Spinal cord (tissue), 9 donors: ENCODE measurements at regions not wholly inside any gene's neighbourhood (a gene's known extent, or its start where the extent isn't known, plus 50 kb on each side); places are given as distances from the start of the nearest gene placed in this dataset.

Experiments used
- DNase-seq, 6 donors: peaks; one replicate each; pipeline versions ENCODE4 v3.0.0 to v3.0.0-alpha.2; 2013 to 2015; ENCODE audit warnings: low spot score in 6 of 6, low read depth in 4 of 6
- H3K27ac ChIP-seq: one replicate; pipeline ENCODE4 v1.5.1; 2013; ENCODE audit warnings: low read depth, low read length, control low read depth
- H3K27me3 ChIP-seq: one replicate; pipeline ENCODE4 v1.6.1; 2013; ENCODE audit warnings: low read length; ENCODE audit not compliant: control insufficient read depth, insufficient read depth
- H3K36me3 ChIP-seq: one replicate; pipeline ENCODE4 v1.6.1; 2013; ENCODE audit warnings: low read length; ENCODE audit not compliant: control insufficient read depth, insufficient read depth
- H3K4me1 ChIP-seq: one replicate; pipeline ENCODE4 v1.6.1; 2013; ENCODE audit warnings: low read length; ENCODE audit not compliant: control insufficient read depth, insufficient read depth
- H3K4me3 ChIP-seq: one replicate; pipeline ENCODE4 v1.5.1; 2013; ENCODE audit warnings: low read depth, low read length, control low read depth
- H3K9me3 ChIP-seq: one replicate; pipeline ENCODE4 v1.6.1; 2013; ENCODE audit warnings: low read length; ENCODE audit not compliant: control insufficient read depth, insufficient read depth
- WGBS: methylation state at CpG from one replicate; pipeline ENCODE4 v1.1.5; 2013; ENCODE audit warnings: missing lambda C conversion rate; ENCODE audit not compliant: insufficient coverage; 5-methylcytosine and 5-hydroxymethylcytosine counted together
- donor health status: healthy.

GRCh38 chr12:92619026-92619425 is 83.8 kb upstream of the PLEKHG7 start:
- DNase-seq: no peak
- no peak overlapping the region for H3K4me3 ChIP-seq
- no peaks in the 10 kb centered on the region for H3K9me3 ChIP-seq
- no peaks in the 10 kb centered on the region for H3K4me1 ChIP-seq
- no peak overlapping the region for H3K27ac ChIP-seq
- 83% methylated on average over 1 of the region's 2 CpGs for WGBS
- no peaks in the 10 kb centered on the region for H3K36me3 ChIP-seq
- H3K27me3 ChIP-seq: no peaks in the 10 kb centered on the region

GRCh38 chr12:92615703-92616102 is 87.1 kb upstream of the PLEKHG7 start:
- DNase-seq: no peak
- WGBS: no CpG with 5 or more reads among the region's 2 CpGs
- H3K36me3 ChIP-seq: no peaks in the 10 kb centered on the region
- H3K9me3 ChIP-seq: no peaks in the 10 kb centered on the region
- H3K27me3 ChIP-seq: no peaks in the 10 kb centered on the region
- no peaks in the 10 kb centered on the region for H3K4me1 ChIP-seq
- no peak overlapping the region for H3K4me3 ChIP-seq
- H3K27ac ChIP-seq: no peak overlapping the region

DNA sequence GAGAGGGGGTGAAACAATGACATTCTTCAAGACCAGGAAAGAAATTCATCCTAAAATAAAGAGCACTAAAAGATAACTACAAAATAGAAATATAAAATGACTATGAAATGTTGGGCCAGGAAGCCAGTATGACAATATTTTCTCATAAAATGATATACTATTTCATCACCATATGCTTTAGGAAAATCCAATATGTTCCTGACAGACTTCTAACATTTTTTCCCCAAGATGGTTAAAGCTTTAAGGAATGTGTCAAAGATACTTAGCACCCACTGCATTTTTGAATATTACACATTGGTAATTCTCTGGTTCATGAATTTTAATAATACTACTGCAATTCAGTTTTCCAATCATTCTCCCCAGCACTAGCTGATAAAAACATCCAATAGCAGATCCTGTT is 87.7 kb upstream of the PLEKHG7 start:
- peak in 1 of 6 donors; percentile 79 for DNase-seq

GRCh38 chr12:92614502-92614901 is 88.3 kb upstream of the PLEKHG7 start:
- Histone ChIP-seq H3K27ac (no peak overlapping the region), H3K36me3 (no peaks in the 10 kb centered on the region), H3K27me3 (no peaks in the 10 kb centered on the region), H3K4me3 (no peak overlapping the region), H3K9me3 (no peaks in the 10 kb centered on the region), H3K4me1 (no peaks in the 10 kb centered on the region)
- no peak for DNase-seq
- WGBS: 100% methylated on average over 3 of the region's 4 CpGs

More for the DNA sequence above, 87.7 kb upstream of the PLEKHG7 start:
- Histone ChIP-seq H3K36me3 (no peaks in the 10 kb centered on the region), H3K4me3 (no peak overlapping the region), H3K27ac (no peak overlapping the region), H3K4me1 (no peaks in the 10 kb centered on the region), H3K9me3 (no peaks in the 10 kb centered on the region), H3K27me3 (no peaks in the 10 kb centered on the region)

DNA sequence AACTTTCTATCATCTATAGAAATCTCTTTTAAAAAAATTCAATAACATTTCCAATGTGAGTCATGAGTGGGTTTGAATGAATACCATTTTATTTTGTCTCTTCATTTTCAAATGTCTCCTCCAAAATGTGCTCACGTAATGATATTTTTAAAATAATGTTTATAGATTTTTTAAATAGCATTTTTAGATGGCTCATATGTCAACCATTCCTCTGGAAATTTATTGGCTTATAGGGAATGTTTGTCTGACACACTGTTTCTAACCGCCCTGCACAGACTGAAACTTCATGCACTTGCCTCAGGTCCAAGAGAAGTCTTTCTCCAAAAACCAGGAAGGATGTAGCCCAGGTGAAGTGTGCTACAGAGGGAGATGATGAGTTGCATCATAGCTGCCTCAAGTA is 88.8 kb upstream of the PLEKHG7 start:
- DNase-seq: no peak
- no peaks in the 10 kb centered on the region for H3K9me3 ChIP-seq
- WGBS: no CpG with 5 or more reads among the region's 2 CpGs
- H3K4me3 ChIP-seq: no peak overlapping the region
- H3K4me1 ChIP-seq: no peaks in the 10 kb centered on the region
- H3K36me3 ChIP-seq: no peaks in the 10 kb centered on the region
- H3K27me3 ChIP-seq: no peaks in the 10 kb centered on the region
- H3K27ac ChIP-seq: no peak overlapping the region

DNA sequence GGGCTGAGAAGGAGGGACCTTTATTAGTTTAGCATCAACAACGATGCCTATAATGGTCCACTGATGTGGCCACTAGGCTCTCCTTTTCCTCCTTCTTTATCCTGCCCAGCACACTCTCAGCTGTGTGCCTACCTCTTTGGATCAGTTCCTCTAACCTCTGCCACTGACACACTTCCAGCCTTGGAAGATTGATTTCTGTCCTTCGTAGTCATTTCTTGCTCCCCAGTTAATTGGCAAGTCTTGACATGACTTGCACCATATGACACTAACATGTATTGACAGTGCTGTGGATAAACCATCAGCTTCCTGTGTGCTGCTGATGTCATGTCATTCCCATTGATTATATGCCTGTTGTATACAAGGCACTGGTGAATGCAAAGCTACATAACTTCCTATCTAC is 90.2 kb upstream of the PLEKHG7 start:
- no peaks in the 10 kb centered on the region for H3K4me1 ChIP-seq
- no peak for DNase-seq
- H3K9me3 ChIP-seq: no peaks in the 10 kb centered on the region
- WGBS: 100% methylated on average over 1 of the region's 2 CpGs
- no peak overlapping the region for H3K4me3 ChIP-seq
- no peaks in the 10 kb centered on the region for H3K27me3 ChIP-seq
- H3K36me3 ChIP-seq: no peaks in the 10 kb centered on the region
- H3K27ac ChIP-seq: no peak overlapping the region

GRCh38 chr12:92608151-92609091 is 94.4 kb upstream of the PLEKHG7 start:
- 34% methylated on average over 6 of the region's 8 CpGs for WGBS

DNA sequence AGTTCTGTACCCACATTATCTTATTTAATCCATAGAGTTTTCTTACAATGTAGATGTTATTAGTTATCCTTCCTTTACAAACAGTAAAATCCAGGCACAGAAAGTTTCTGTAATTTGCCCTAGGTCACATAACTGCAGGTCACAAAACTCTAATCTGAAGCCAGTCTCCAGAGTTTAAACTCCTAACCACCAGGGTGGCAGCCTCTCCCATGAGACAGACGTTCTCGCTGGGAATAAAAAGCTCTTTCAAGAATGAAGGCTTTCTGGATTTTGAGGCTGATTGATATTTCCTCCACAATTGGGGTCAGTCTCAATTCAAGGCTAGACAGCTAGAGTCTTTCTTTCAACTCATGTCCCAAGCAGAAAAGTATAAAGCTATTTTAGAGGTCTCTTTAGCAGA is 95.8 kb upstream of the PLEKHG7 start:
- Histone ChIP-seq H3K27me3 (no peaks in the 10 kb centered on the region), H3K4me1 (no peaks in the 10 kb centered on the region), H3K4me3 (no peak overlapping the region), H3K36me3 (no peaks in the 10 kb centered on the region), H3K27ac (no peak overlapping the region), H3K9me3 (peaks cover 1% of the 10 kb centered on the region)
- WGBS: 30% methylated on average over 2 of the region's 2 CpGs
- DNase-seq: no peak

More at GRCh38 chr12:92608151-92609091, 94.4 kb upstream of the PLEKHG7 start:
- no peak overlapping the region for H3K27ac ChIP-seq
- H3K27me3 ChIP-seq: no peaks in the 10 kb centered on the region
- H3K4me1 ChIP-seq: no peaks in the 10 kb centered on the region
- H3K9me3 ChIP-seq: no peaks in the 10 kb centered on the region
- no peak overlapping the region for H3K4me3 ChIP-seq
- DNase-seq: peak in 2 of 6 donors; percentile 55 to 80
- H3K36me3 ChIP-seq: no peaks in the 10 kb centered on the region

- Histone ChIP-seq H3K27ac (no peak overlapping the region), H3K9me3 (peaks cover 1% of the 10 kb centered on the region), H3K4me3 (no peak overlapping the region), H3K27me3 (no peaks in the 10 kb centered on the region), H3K36me3 (no peaks in the 10 kb centered on the region), H3K4me1 (no peaks in the 10 kb centered on the region)
- DNase-seq: no peak
- WGBS: no CpG with 5 or more reads among the region's 3 CpGs
Observed at GRCh38 chr12:92605621-92606170, 97.1 kb upstream of the PLEKHG7 start.

DNA sequence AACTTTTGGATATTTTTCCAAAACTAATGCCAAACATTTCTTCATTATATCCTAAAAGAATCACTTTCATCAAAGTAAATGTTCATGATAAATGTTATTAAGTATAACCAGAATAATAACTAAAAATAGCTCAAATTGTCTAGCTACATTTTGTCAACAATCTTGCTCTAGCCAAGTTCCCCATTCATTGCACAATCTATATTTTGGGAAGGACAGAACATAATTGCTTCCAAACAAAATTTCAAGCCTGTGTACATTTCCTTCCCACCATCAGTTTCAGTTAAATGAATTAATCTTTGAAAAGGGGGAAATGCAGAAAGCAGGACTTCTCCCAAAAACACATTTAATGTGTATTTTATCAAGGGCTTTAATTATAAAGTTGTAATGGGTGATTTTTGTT is 98.0 kb upstream of the PLEKHG7 start:
- H3K27me3 ChIP-seq: no peaks in the 10 kb centered on the region
- no peaks in the 10 kb centered on the region for H3K36me3 ChIP-seq
- H3K27ac ChIP-seq: no peak overlapping the region
- DNase-seq: no peak
- H3K4me3 ChIP-seq: no peak overlapping the region
- no peaks in the 10 kb centered on the region for H3K4me1 ChIP-seq
- peaks cover 7% of the 10 kb centered on the region for H3K9me3 ChIP-seq
